ENCODE measurements at regions not wholly inside any gene's neighbourhood (a gene's known extent, or its start where the extent isn't known, plus 50 kb on each side); places are given as distances from the start of the nearest gene placed in this dataset.

DNA sequence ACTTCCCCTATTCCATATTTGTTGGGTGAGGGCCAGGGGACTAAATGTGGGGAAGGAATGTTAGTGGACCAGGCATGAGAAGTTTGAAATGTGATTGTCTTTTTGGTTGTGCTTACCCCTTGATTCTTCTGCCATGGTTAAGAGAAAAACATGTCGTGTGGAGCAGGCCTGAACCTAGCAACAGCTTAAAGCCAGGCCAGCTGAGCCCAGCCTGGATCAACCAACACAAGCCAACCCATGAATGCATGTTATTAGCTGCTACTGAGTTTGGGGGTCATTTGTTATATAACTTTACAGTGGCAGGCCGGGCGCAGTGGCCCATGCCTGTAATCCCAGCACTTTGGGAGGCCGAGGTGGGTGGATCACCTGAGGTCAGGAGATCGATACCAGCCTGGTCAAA lies 52.4 kb upstream of the TRIO start:
- ChIA-PET POLR2A (no interaction called here), CTCF (no interaction called here)

GRCh38 chr5:14090290-14090689 lies 52.9 kb upstream of the TRIO start:
- TF ChIP-seq FOXK2 (IDR thresholded peaks at IDR 0.05), result no peak
- no peak for TF ChIP-seq BHLHE40 (IDR thresholded peaks at IDR 0.05; ENCODE audit: borderline replicate concordance)
- TF ChIP-seq FOXM1 (IDR thresholded peaks at IDR 0.05; ENCODE audit: borderline replicate concordance), result no peak
- no peak for TF ChIP-seq ARNT (IDR thresholded peaks at IDR 0.05)
- TF ChIP-seq L3MBTL2 (conservative IDR thresholded peaks at IDR 0.05), result no peak
- TF ChIP-seq LEF1 (IDR thresholded peaks at IDR 0.05; ENCODE audit: borderline replicate concordance), result no peak
- no peak for TF ChIP-seq TARDBP (IDR thresholded peaks at IDR 0.05)
- ChIA-PET CTCF (no interaction called here), POLR2A (interaction anchor here (0.7 kb wide), 1 partner anchor 24 kb away, joined by 3 read pairs; no protein-coding TSS in a partner anchor)
- DNase-seq (ENCODE audit: extremely low spot score), result no peak

More for the DNA sequence above, 52.4 kb upstream of the TRIO start:
- no peak for DNase-seq (ENCODE audit: extremely low spot score)
- TF ChIP-seq, protein P1, sequence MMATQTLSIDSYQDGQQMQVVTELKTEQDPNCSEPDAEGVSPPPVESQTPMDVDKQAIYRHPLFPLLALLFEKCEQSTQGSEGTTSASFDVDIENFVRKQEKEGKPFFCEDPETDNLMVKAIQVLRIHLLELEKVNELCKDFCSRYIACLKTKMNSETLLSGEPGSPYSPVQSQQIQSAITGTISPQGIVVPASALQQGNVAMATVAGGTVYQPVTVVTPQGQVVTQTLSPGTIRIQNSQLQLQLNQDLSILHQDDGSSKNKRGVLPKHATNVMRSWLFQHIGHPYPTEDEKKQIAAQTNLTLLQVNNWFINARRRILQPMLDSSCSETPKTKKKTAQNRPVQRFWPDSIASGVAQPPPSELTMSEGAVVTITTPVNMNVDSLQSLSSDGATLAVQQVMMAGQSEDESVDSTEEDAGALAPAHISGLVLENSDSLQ (IDR thresholded peaks at IDR 0.05), result no peak
- TF ChIP-seq NFRKB (IDR thresholded peaks at IDR 0.05) (no peak), SP1 (IDR thresholded peaks at IDR 0.05) (no peak), SUZ12 (IDR thresholded peaks at IDR 0.05) (no peak)

DNA sequence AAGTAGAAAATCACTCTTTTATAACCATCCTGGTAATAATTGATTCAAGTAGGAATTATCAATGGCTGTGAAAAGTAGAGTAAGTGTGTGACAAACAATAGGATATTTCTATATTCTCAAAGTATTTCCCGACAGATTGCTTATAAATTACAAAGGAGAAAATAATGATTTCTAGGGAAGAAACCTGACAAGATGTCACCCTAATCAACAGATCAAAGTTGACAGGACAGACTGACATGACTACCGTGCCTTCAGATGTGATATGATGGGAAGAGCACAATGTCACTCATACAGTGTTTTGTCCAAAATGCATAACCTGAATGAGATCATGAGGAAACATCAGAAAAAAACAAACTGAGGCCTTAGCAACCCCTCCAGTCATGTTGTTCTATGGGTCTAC lies 53.9 kb upstream of the TRIO start:
- TF ChIP-seq L3MBTL2 (conservative IDR thresholded peaks at IDR 0.05) (no peak), LEF1 (IDR thresholded peaks at IDR 0.05; ENCODE audit: borderline replicate concordance) (no peak), HDGF (IDR thresholded peaks at IDR 0.05; ENCODE audit: borderline replicate concordance) (no peak), FOXM1 (IDR thresholded peaks at IDR 0.05; ENCODE audit: borderline replicate concordance) (no peak), CTBP1 (IDR thresholded peaks at IDR 0.05; ENCODE audit: borderline replicate concordance) (no peak), TARDBP (IDR thresholded peaks at IDR 0.05) (no peak), NFRKB (IDR thresholded peaks at IDR 0.05) (no peak), SUZ12 (IDR thresholded peaks at IDR 0.05) (no peak), ARNT (IDR thresholded peaks at IDR 0.05) (no peak), FOXA1 (IDR thresholded peaks at IDR 0.05) (no peak), FOXK2 (IDR thresholded peaks at IDR 0.05) (no peak), ZNF384 (IDR thresholded peaks at IDR 0.05) (no peak)
- TF ChIP-seq, protein P1 (IDR thresholded peaks at IDR 0.05), result no peak
- POLR2A ChIA-PET, result no interaction called here
- CTCF ChIA-PET, result no interaction called here
- no peak for DNase-seq (ENCODE audit: extremely low spot score)

- no peak for DNase-seq (ENCODE audit: extremely low spot score)
- TF ChIP-seq LEF1 (IDR thresholded peaks at IDR 0.05; ENCODE audit: borderline replicate concordance) (no peak), ZNF384 (IDR thresholded peaks at IDR 0.05) (no peak), ELF4 (IDR thresholded peaks at IDR 0.05) (no peak), FOXA1 (IDR thresholded peaks at IDR 0.05) (no peak), HDGF (IDR thresholded peaks at IDR 0.05; ENCODE audit: borderline replicate concordance) (no peak), ARNT (IDR thresholded peaks at IDR 0.05) (no peak)
- CTCF ChIA-PET, result no interaction called here
- POLR2A ChIA-PET, result no interaction called here
These were observed 56.9 kb upstream of the TRIO start for GRCh38 chr5:14086261-14086660.

GRCh38 chr5:14082973-14083372 lies 60.2 kb upstream of the TRIO start:
- no peak for DNase-seq (ENCODE audit: extremely low spot score)
- POLR2A ChIA-PET, result no interaction called here
- CTCF ChIA-PET, result interaction anchor here (0.5 kb wide), 1 partner anchor 14 kb away, joined by 5 read pairs; no protein-coding TSS in a partner anchor
- no peak for TF ChIP-seq HDGF (IDR thresholded peaks at IDR 0.05; ENCODE audit: borderline replicate concordance)

- DNase-seq (ENCODE audit: extremely low spot score), result no peak
- ChIA-PET POLR2A (no interaction called here), CTCF (no interaction called here)
- TF ChIP-seq ZNF384 (IDR thresholded peaks at IDR 0.05) (no peak), L3MBTL2 (conservative IDR thresholded peaks at IDR 0.05) (no peak), TARDBP (IDR thresholded peaks at IDR 0.05) (no peak), SP1 (IDR thresholded peaks at IDR 0.05) (no peak), SUZ12 (IDR thresholded peaks at IDR 0.05) (no peak), LEF1 (IDR thresholded peaks at IDR 0.05; ENCODE audit: borderline replicate concordance) (no peak), HDGF (IDR thresholded peaks at IDR 0.05; ENCODE audit: borderline replicate concordance) (no peak)
- TF ChIP-seq, protein P1 (IDR thresholded peaks at IDR 0.05), result no peak
These were observed 60.6 kb upstream of the TRIO start for GRCh38 chr5:14082523-14082922.

DNA sequence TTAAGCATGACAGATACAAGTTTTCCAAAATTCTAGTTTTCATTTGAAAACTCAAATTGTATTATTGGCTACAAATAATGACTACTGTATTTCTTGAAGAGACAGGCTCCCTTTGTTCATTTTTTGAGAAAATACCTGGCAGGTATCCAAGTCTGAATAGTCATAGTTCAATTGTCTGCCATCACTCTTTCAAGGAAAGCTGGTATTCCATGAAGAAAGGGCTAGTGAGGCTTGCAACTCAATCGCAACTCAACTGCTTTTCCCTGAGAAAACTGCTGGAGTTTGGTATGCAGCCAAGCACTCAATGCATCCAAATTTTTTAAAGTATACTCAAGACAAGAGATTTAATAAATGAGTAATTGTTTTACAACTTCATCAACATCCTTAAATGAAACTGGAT lies 61.4 kb upstream of the TRIO start:
- DNase-seq (ENCODE audit: extremely low spot score), result no peak
- CTCF ChIA-PET, result no interaction called here
- POLR2A ChIA-PET, result no interaction called here
- no peak for TF ChIP-seq CTBP1 (IDR thresholded peaks at IDR 0.05; ENCODE audit: borderline replicate concordance)
- TF ChIP-seq L3MBTL2 (conservative IDR thresholded peaks at IDR 0.05), result no peak
- TF ChIP-seq SUZ12 (IDR thresholded peaks at IDR 0.05), result no peak
- TF ChIP-seq, protein P1 (IDR thresholded peaks at IDR 0.05), result no peak
- no peak for TF ChIP-seq ZNF384 (IDR thresholded peaks at IDR 0.05)
- TF ChIP-seq BHLHE40 (IDR thresholded peaks at IDR 0.05; ENCODE audit: borderline replicate concordance), result no peak
- TF ChIP-seq HDGF (IDR thresholded peaks at IDR 0.05; ENCODE audit: borderline replicate concordance), result no peak
- no peak for TF ChIP-seq FOXM1 (IDR thresholded peaks at IDR 0.05; ENCODE audit: borderline replicate concordance)
- TF ChIP-seq NFRKB (IDR thresholded peaks at IDR 0.05), result no peak

Data from HEK293T (cell line).